GM23248 (cell line): ENCODE measurements at regions not wholly inside any gene's neighbourhood (a gene's known extent, or its start where the extent isn't known, plus 50 kb on each side); places are given as distances from the start of the nearest gene placed in this dataset.

Source experiments
- EZH2 ChIP-seq: fragments of 200-600 bp; sonication (generic); IDR thresholded peaks from 2 replicates; pipeline ENCODE4 v1.6.1; 2018; ENCODE audit warnings: antibody characterized with exemption, mild to moderate bottlenecking; ENCODE audit not compliant: insufficient read depth, poor library complexity, severe bottlenecking
- EZH2phosphoT487 ChIP-seq: fragments of 200-600 bp; sonication (generic); IDR thresholded peaks from 2 replicates; pipeline ENCODE4 v1.6.1; 2018; ENCODE audit warnings: antibody characterized with exemption, moderate library complexity, mild to moderate bottlenecking, low read depth; ENCODE audit not compliant: insufficient read depth

GRCh38 chr17:72529386-72529785, 408.6 kb downstream of the SOX9 start:
- TF ChIP-seq EZH2 = no peak
- TF ChIP-seq EZH2phosphoT487 = no peak
